HG02884 (cell line): ENCODE measurements at regions not wholly inside any gene's neighbourhood (a gene's known extent, or its start where the extent isn't known, plus 50 kb on each side); places are given as distances from the start of the nearest gene placed in this dataset.

Experiments used
- ATAC-seq: cut with Tn5 transposase; IDR thresholded peaks from one replicate; pipeline ENCODE4 v1.9.1; 2021; ENCODE audit warnings: mild to moderate bottlenecking, moderate library complexity; ENCODE audit not compliant: unreplicated experiment

GRCh38 chr20:20888936-20889335, 176.5 kb upstream of the RALGAPA2 start:
- ATAC-seq, result no peak

GRCh38 chr20:20888266-20888656, 175.8 kb upstream of the RALGAPA2 start:
- no peak for ATAC-seq

DNA sequence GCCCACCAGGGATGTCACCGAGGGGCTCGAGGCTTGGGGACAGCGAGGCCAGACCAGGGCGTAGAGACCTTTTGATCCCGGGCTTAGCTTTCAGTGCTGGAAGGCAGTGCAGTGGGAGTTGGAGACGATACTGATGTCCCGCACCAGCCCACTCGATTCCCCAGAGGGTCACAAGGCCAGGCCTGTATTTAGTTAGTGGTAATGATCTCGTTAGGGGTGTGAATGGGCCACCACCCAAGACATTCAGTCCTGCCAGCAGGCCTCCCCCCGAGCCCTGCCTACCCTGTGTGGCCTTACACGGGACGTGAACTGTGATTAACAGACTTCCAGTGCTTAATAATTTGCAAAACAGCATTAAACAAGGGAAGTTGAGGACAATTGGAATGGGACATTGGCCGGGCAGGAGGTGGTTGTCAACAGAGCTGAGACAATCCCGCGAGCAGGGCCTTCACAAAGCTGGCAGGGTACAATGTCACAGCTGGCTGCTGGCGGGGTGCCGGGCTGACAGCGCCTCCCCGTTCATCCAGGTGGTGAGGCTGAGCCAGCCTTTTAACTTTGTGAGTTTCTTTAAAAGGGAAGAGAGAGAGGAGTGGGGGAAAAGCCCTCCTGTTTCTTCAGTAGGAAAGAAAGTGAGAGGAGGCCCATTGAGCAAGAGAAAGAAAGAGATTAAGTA, 175.3 kb upstream of the RALGAPA2 start:
- no peak for ATAC-seq

- ATAC-seq, result no peak
Observed at GRCh38 chr20:20881808-20882207, 169.4 kb upstream of the RALGAPA2 start.

GRCh38 chr20:20877079-20877478, 164.6 kb upstream of the RALGAPA2 start:
- ATAC-seq, result no peak

- no peak for ATAC-seq
Observed at GRCh38 chr20:20875716-20876115, 163.3 kb upstream of the RALGAPA2 start.

- ATAC-seq, result no peak
Observed at GRCh38 chr20:20872428-20872827, 160.0 kb upstream of the RALGAPA2 start.

GRCh38 chr20:20869161-20869775, 156.8 kb upstream of the RALGAPA2 start:
- no peak for ATAC-seq

GRCh38 chr20:20864351-20865096, 152.1 kb upstream of the RALGAPA2 start:
- ATAC-seq, result no peak

GRCh38 chr20:20860078-20860806, 147.8 kb upstream of the RALGAPA2 start:
- peak; percentile 94 for ATAC-seq

DNA sequence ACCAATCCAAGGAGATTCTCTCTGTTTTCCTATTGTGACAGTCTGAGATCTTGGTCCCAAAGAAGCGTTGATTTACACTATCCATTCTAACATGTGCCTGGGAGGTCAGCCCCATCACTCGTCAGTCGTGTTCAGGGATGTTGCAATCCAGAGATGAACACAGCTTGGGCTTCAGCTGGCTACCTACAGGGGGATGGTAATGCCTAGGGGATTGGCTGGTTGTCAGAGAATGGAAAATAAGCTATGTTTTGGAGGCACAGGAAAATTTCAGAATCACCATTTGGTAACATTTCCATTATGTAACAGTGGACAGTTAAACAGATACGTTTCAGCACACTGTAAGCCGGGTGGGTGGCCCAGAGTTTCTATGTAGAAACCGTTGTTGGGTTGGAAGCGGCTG, 147.1 kb upstream of the RALGAPA2 start:
- ATAC-seq, result no peak

DNA sequence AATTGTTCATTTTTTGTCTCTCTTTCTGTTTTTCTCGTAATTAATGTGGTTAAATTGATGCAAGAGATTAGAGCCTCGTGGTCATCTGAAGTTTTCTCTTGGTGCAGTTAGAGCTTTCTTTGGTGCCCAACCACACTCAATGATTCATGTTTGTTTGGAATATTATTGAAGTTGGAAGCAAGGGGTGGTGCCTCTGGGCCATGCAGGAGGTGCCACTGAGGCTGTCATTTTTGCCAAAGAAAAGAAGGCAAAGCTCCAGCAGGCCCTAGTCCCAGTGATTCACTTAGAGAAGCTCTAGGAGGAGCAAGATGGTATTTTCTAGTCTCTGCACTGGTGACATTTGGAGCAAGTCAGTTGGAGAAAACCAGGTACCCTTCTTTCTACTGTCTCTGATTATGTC, 144.5 kb upstream of the RALGAPA2 start:
- no peak for ATAC-seq

- ATAC-seq, result no peak
Observed at GRCh38 chr20:20856306-20856705, 143.9 kb upstream of the RALGAPA2 start.

DNA sequence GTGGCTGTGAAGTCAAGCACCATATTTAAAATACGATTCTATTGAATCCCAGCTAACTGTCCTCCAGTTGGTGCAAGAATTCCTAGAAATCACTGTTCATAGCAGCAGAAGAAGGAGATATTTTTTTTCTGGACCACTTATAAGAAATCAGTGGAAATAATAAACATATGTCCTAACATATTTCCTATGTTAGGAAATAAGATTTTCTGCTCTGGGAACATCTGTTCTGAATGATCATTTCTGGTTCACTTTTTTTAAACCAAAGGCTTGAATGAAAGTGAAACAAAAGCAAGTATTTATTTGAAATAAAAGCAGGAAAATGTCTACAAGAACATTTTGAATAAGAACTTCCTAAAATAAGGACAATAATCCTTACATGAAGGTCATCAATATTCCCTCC, 138.9 kb upstream of the RALGAPA2 start:
- no peak for ATAC-seq

GRCh38 chr20:20850407-20850806, 138.0 kb upstream of the RALGAPA2 start:
- no peak for ATAC-seq

DNA sequence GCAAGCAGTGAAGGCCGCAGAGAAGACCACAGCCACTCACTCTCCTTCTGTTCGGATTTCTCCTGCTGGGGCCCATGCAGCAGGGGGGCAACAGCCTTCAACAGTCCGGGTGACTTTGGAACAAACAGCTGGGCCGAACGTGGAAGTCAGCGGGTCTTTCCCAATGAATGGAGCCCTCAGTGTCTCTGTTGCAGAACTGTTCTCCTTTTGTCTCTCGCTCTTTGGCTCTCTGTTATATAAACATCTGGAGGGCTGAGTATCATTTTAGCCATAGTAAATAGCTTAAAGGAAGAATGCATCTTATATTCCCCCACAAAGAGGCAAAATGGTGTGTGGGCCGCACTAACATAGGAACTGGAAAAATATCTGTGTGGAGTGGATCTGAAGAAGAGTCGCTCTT, 136.7 kb upstream of the RALGAPA2 start:
- ATAC-seq, result no peak

DNA sequence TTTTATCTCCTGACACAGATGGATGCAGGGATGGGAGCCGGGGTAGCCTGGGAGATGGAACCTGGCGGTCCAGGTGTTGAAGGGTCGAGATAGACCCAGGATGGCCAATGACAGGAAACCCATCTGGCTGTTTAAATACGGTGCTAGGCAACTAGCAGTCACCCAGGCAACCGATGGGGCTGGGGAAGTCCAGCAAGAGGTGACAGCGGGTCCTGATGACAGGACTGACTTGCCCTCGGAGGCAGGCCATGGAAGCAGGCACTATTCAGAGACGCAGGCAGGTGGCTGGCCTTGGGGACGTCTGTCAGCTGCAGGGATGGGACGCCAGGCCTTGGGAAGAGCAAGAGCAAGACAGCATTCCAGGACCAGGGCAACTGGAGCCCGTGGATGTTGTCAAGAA, 135.4 kb upstream of the RALGAPA2 start:
- ATAC-seq, result no peak

GRCh38 chr20:20843982-20844381, 131.5 kb upstream of the RALGAPA2 start:
- no peak for ATAC-seq

DNA sequence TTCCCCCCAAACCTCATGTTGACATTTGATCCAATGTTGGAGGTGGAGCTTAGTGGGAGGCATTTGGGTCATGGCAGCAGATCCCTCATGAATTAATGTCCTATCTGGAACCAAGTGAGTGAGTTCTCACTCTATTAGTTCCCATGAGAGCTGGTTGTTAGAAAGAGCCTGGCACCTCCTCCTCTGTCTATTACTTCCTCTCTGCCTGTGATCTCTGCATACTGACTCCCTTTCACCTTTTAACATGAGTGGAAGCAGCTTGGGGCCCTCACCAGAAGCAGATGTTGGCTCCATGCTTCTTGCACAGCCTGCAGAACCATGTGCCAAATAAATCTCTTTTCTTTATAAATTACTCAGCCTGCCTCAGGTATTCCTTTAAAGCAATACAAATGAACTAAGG, 127.3 kb upstream of the RALGAPA2 start:
- ATAC-seq, result no peak

GRCh38 chr20:20837574-20838021, 125.2 kb upstream of the RALGAPA2 start:
- no peak for ATAC-seq

DNA sequence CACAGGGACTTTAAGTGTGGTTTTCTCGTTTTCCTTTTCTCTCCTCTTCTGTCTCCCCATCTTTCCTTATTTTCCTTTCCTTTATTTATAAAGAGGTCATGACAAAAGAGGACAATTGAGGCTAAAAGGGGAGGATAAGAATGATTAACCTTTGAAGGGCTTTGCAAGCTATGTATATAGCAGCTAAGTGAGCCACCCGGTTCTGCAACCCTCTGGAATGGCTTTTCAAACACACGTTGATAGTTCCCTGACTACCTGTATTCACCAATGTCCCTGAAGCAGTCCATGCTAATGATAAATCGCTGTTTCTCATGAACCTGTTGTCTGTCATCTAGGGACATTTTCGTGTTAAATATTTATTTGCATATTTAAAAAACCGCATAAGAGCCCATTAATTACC, 124.4 kb upstream of the RALGAPA2 start:
- no peak for ATAC-seq
